IMR-90 (cell line): ENCODE measurements at regions not wholly inside any gene's neighbourhood (a gene's known extent, or its start where the extent isn't known, plus 50 kb on each side); places are given as distances from the start of the nearest gene placed in this dataset.
A peak's percentile ranks its signal among the peaks of the same experiment; 100 is the strongest.

Experiments
- ATAC-seq: fragments of 200-7000 bp; cut with Tn5 transposase; 2 replicates; pipeline ENCODE4 v1.9.1; 2020; ENCODE audit warnings: low read depth, mild to moderate bottlenecking, moderate library complexity
- BruUV-seq: library from RNA; stranded (reverse); fragments of 400-500 nt; replicated peaks from 2 replicates; lab custom pipeline; 2021; lab: Mats Ljungman, UMichigan
- CTCF ChIA-PET: fragments of 300-600 bp; formaldehyde crosslinking; extraction: SDS; loops from one replicate; lab custom pipeline; 2021; ENCODE audit warnings: antibody characterized with exemption; lab: Yijun Ruan, JAX
- POLR2A ChIA-PET: fragments of 300-600 bp; sonication (Branson Sonifier 250); formaldehyde crosslinking; loops from one replicate; lab custom pipeline; 2022; ENCODE audit warnings: antibody characterized with exemption; ENCODE audit not compliant: unreplicated experiment; lab: Charles Lee
- DNase-seq: peaks from one replicate; pipeline ENCODE4 v3.0.0; 2013
- H2AFZ ChIP-seq: replicated peaks from 2 replicates; pipeline ENCODE3; 2013; ENCODE audit warnings: low read length, mild to moderate bottlenecking; ENCODE audit not compliant: poor library complexity
- H2AK5ac ChIP-seq: 2 replicates; pipeline ENCODE4 v1.6.1; 2013; ENCODE audit warnings: low read depth, low read length, inconsistent platforms
- H2AK9ac ChIP-seq: replicated peaks from 2 replicates; pipeline ENCODE3; 2013; ENCODE audit warnings: mild to moderate bottlenecking, low read depth, low read length, moderate library complexity; ENCODE audit not compliant: poor library complexity
- H2BK120ac ChIP-seq: 2 replicates; pipeline ENCODE4 v1.6.1; 2013; ENCODE audit warnings: low read depth, low read length, inconsistent platforms
- H2BK15ac ChIP-seq: 3 replicates; pipeline ENCODE4 v1.6.1; 2013; ENCODE audit warnings: low read depth, low read length, inconsistent platforms
- H2BK20ac ChIP-seq: 2 replicates; pipeline ENCODE4 v1.6.1; 2013; ENCODE audit warnings: low read depth, mild to moderate bottlenecking, inconsistent platforms, low read length, moderate library complexity
- H2BK5ac ChIP-seq: 2 replicates; pipeline ENCODE4 v1.6.1; 2013; ENCODE audit warnings: mild to moderate bottlenecking, low read depth, low read length, inconsistent platforms; ENCODE audit not compliant: poor library complexity, severe bottlenecking
- H3K14ac ChIP-seq: replicated peaks from 2 replicates; pipeline ENCODE4 v1.6.1; 2013; ENCODE audit warnings: low read depth, low read length, inconsistent platforms
- H3K18ac ChIP-seq: 2 replicates; pipeline ENCODE4 v1.6.1; 2013; ENCODE audit warnings: low read depth, low read length, control low read depth
- H3K23ac ChIP-seq: 2 replicates; pipeline ENCODE4 v1.6.1; 2013; ENCODE audit warnings: low read depth, low read length, inconsistent platforms
- H3K27ac ChIP-seq: 2 replicates; pipeline ENCODE4 v1.5.1; 2013; ENCODE audit warnings: mild to moderate bottlenecking, control low read depth, low read length; ENCODE audit not compliant: insufficient read depth
- H3K27me3 ChIP-seq: 2 replicates; pipeline ENCODE4 v1.6.1; 2013; ENCODE audit warnings: low read length; ENCODE audit not compliant: control insufficient read depth, insufficient read depth
- H3K36me3 ChIP-seq: 2 replicates; pipeline ENCODE4 v1.6.1; 2013; ENCODE audit warnings: low read length, mixed read lengths; ENCODE audit not compliant: control insufficient read depth, insufficient read depth
- H3K4ac ChIP-seq: 2 replicates; pipeline ENCODE4 v1.6.1; 2013; ENCODE audit warnings: low read depth, low read length, inconsistent platforms
- H3K4me1 ChIP-seq: 2 replicates; pipeline ENCODE4 v1.6.1; 2013; ENCODE audit warnings: low read length, mixed read lengths; ENCODE audit not compliant: control insufficient read depth, insufficient read depth
- H3K4me2 ChIP-seq: 2 replicates; pipeline ENCODE4 v1.6.1; 2013; ENCODE audit warnings: low read depth, mild to moderate bottlenecking, control low read depth, low read length, moderate library complexity
- H3K4me3 ChIP-seq: 2 replicates; pipeline ENCODE4 v1.5.1; 2013; ENCODE audit warnings: low read depth, mild to moderate bottlenecking, control low read depth, low read length, moderate library complexity; ENCODE audit not compliant: insufficient read depth
- H3K56ac ChIP-seq: 2 replicates; pipeline ENCODE4 v1.6.1; 2013; ENCODE audit warnings: low read length, inconsistent platforms; ENCODE audit not compliant: insufficient read depth; ENCODE audit errors: extremely low read depth
- H3K79me1 ChIP-seq, 2 experiments: 2 replicates each; pipeline ENCODE4 v1.6.1; 2013; ENCODE audit warnings: low read length in 2 of 2, inconsistent platforms in 1 of 2, low read depth in 1 of 2
- H3K9ac ChIP-seq: 2 replicates; pipeline ENCODE4 v1.6.1; 2013; ENCODE audit warnings: low read depth, low read length, control low read depth
- H3K9me1 ChIP-seq: 2 replicates; pipeline ENCODE4 v1.6.1; 2013; ENCODE audit warnings: low read length, inconsistent platforms; ENCODE audit not compliant: insufficient read depth
- H3K9me3 ChIP-seq: 2 replicates; pipeline ENCODE4 v1.6.1; 2013; ENCODE audit warnings: low read length; ENCODE audit not compliant: control insufficient read depth, insufficient read depth
- H4K20me1 ChIP-seq: 2 replicates; pipeline ENCODE4 v1.6.1; 2013; ENCODE audit warnings: low read length, inconsistent platforms; ENCODE audit not compliant: insufficient read depth
- H4K5ac ChIP-seq: 2 replicates; pipeline ENCODE4 v1.6.1; 2013; ENCODE audit warnings: mild to moderate bottlenecking, low read depth, low read length, control low read depth
- H4K8ac ChIP-seq, 2 experiments: 2 replicates each; pipeline ENCODE4 v1.6.1; 2013; ENCODE audit warnings: low read depth in 2 of 2, low read length in 2 of 2, control low read depth in 1 of 2, inconsistent platforms in 1 of 2
- H4K91ac ChIP-seq: 2 replicates; pipeline ENCODE4 v1.6.1; 2013; ENCODE audit warnings: low read depth, low read length, inconsistent platforms; ENCODE audit not compliant: insufficient read depth
- BHLHE40 ChIP-seq: fragments of 150-350 bp; IDR thresholded peaks from 2 replicates; pipeline ENCODE4 v1.6.1; 2016; ENCODE audit warnings: mild to moderate bottlenecking, low read depth, low read length
- CEBPB ChIP-seq: IDR thresholded peaks from 2 replicates; pipeline ENCODE4 v1.6.1; 2012; ENCODE audit warnings: low read depth, low read length, improper control_type of control experiment
- CHD1 ChIP-seq: IDR thresholded peaks from 2 replicates; pipeline ENCODE4 v1.6.1; 2012; ENCODE audit warnings: low read depth, low read length, improper control_type of control experiment
- FOS ChIP-seq: fragments of 150-350 bp; IDR thresholded peaks from 2 replicates; pipeline ENCODE4 v1.6.1; 2016; ENCODE audit warnings: low read depth, low read length
- MAFK ChIP-seq: IDR thresholded peaks from 2 replicates; pipeline ENCODE4 v1.6.1; 2012; ENCODE audit warnings: low read depth, low read length, improper control_type of control experiment
- MAZ ChIP-seq: IDR thresholded peaks from 2 replicates; pipeline ENCODE4 v1.6.1; 2012; ENCODE audit warnings: low read depth, mild to moderate bottlenecking, low read length, improper control_type of control experiment, moderate library complexity, borderline replicate concordance
- NFE2L2 ChIP-seq: fragments of 150-350 bp; IDR thresholded peaks from 2 replicates; pipeline ENCODE4 v1.6.1; 2016; ENCODE audit warnings: low read depth, mild to moderate bottlenecking, low read length
- RAD21 ChIP-seq: IDR thresholded peaks from 2 replicates; pipeline ENCODE4 v1.6.1; 2012; ENCODE audit warnings: low read length, improper control_type of control experiment
- RCOR1 ChIP-seq: IDR thresholded peaks from 2 replicates; pipeline ENCODE4 v1.6.1; 2012; ENCODE audit warnings: mild to moderate bottlenecking, low read length, improper control_type of control experiment; ENCODE audit not compliant: insufficient replicate concordance
- SMC3 ChIP-seq: fragments of 150-350 bp; IDR thresholded peaks from 2 replicates; pipeline ENCODE4 v1.6.1; 2016; ENCODE audit warnings: low read depth, mild to moderate bottlenecking, antibody characterized with exemption, low read length, moderate library complexity
- WGBS, 2 experiments: methylation state at CpG; one replicate each; pipeline versions ENCODE4 v1.1.5 to v1.1.7; 2013; ENCODE audit warnings: missing lambda C conversion rate in 2 of 2; ENCODE audit not compliant: insufficient read length in 1 of 2; ENCODE audit errors: extremely low coverage in 2 of 2; 5-methylcytosine and 5-hydroxymethylcytosine counted together
- dilution Hi-C: fragments of 300-500 bp; cut with HindIII; formaldehyde crosslinking; loops from one replicate; pipeline ENCODE4 v1.14.3; 2018; ENCODE audit warnings: low sequenced_read_pairs; ENCODE audit not compliant: unreplicated experiment
- in situ Hi-C: fragments of 300-500 bp; cut with MboI; formaldehyde crosslinking; loops from 3 replicates; pipeline ENCODE4 v1.14.3; 2019; ENCODE audit warnings: low sequenced_read_pairs, inconsistent platforms, mixed read lengths
- intact Hi-C: fragments of 100-400 bp; cut with micrococcal nuclease; formaldehyde crosslinking; loops from 2 replicates; pipeline ENCODE4 v1.10.0; 2022
- TF ChIP-seq, protein P1 (sequence below): conservative IDR thresholded peaks from 2 replicates; pipeline ENCODE4 v1.5.1; 2012; ENCODE audit warnings: mild to moderate bottlenecking, low read depth, low read length, improper control_type of control experiment
- TF ChIP-seq, protein P2 (sequence below): fragments of 150-350 bp; IDR thresholded peaks from 2 replicates; pipeline ENCODE4 v1.6.1; 2016; ENCODE audit warnings: low read depth, mild to moderate bottlenecking, low read length, moderate library complexity, borderline replicate concordance

DNA sequence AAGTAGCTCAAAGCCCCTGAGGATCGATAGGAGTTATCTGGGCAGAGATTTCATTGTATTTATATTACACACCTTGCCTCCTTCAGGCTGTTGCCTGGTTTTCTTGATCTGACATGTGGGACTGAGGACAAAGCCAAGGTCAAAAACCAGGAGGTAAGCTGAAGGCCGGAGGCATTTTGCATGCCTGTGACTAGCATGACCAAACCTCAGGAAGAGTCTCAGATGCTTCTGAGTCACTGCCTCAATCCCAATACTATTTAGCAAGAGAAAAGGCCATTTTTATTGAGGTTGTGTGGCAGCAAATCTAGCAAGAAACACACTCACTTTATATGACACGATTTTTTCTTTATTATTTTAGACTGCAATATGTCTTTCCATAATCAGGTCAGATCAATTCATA lies 968.1 kb downstream of the CDH11 start:
- Histone ChIP-seq H3K56ac (no peak overlapping the region), H3K9me3 (no peaks in the 10 kb centered on the region), H2BK5ac (no peak overlapping the region), H2BK15ac (no peak overlapping the region), H4K91ac (no peak overlapping the region), H3K14ac (no peak overlapping the region), H3K4me3 (no peak overlapping the region), H3K4me2 (no peak overlapping the region), H3K79me1 (no peaks in the 10 kb centered on the region), H2BK120ac (no peak overlapping the region), H2AFZ (no peak overlapping the region), H3K23ac (no peak overlapping the region), H3K4me1 (no peaks in the 10 kb centered on the region), H3K4ac (no peak overlapping the region), H4K8ac (no peak overlapping the region), H2AK9ac (no peak overlapping the region), H3K27ac (no peak overlapping the region), H3K27me3 (no peaks in the 10 kb centered on the region), H4K20me1 (no peaks in the 10 kb centered on the region), H3K9ac (no peak overlapping the region), H2AK5ac (no peak overlapping the region), H2BK20ac (no peak overlapping the region), H3K18ac (no peak overlapping the region), H3K36me3 (no peaks in the 10 kb centered on the region), H3K9me1 (no peaks in the 10 kb centered on the region), H4K5ac (no peak overlapping the region)
- ChIA-PET POLR2A (no interaction called here), CTCF (interaction anchor here (1.1 kb wide), 1 partner anchor 9 kb away, joined by 3 read pairs; no protein-coding TSS in a partner anchor)
- no TSS peak for BruUV-seq
- DNase-seq = peak; percentile 22
- intact Hi-C loops (no loop called here), dilution Hi-C loops (no loop called here), in situ Hi-C loops (no loop called here)
- ATAC-seq = no peak
- TF ChIP-seq RCOR1 (no peak), RAD21 (no peak), CHD1 (no peak), BHLHE40 (no peak), NFE2L2 (no peak), SMC3 (no peak), FOS (no peak), MAFK (no peak), MAZ (no peak), CEBPB (no peak)
- TF ChIP-seq, protein P1, sequence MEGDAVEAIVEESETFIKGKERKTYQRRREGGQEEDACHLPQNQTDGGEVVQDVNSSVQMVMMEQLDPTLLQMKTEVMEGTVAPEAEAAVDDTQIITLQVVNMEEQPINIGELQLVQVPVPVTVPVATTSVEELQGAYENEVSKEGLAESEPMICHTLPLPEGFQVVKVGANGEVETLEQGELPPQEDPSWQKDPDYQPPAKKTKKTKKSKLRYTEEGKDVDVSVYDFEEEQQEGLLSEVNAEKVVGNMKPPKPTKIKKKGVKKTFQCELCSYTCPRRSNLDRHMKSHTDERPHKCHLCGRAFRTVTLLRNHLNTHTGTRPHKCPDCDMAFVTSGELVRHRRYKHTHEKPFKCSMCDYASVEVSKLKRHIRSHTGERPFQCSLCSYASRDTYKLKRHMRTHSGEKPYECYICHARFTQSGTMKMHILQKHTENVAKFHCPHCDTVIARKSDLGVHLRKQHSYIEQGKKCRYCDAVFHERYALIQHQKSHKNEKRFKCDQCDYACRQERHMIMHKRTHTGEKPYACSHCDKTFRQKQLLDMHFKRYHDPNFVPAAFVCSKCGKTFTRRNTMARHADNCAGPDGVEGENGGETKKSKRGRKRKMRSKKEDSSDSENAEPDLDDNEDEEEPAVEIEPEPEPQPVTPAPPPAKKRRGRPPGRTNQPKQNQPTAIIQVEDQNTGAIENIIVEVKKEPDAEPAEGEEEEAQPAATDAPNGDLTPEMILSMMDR = no peak
- TF ChIP-seq, protein P2, sequence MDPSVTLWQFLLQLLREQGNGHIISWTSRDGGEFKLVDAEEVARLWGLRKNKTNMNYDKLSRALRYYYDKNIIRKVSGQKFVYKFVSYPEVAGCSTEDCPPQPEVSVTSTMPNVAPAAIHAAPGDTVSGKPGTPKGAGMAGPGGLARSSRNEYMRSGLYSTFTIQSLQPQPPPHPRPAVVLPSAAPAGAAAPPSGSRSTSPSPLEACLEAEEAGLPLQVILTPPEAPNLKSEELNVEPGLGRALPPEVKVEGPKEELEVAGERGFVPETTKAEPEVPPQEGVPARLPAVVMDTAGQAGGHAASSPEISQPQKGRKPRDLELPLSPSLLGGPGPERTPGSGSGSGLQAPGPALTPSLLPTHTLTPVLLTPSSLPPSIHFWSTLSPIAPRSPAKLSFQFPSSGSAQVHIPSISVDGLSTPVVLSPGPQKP = no peak
- no CpG with 5 or more reads among the region's 3 CpGs for WGBS, 2 experiments
